Stomach smooth muscle (tissue), 2 donors: ENCODE measurements at regions not wholly inside any gene's neighbourhood (a gene's known extent, or its start where the extent isn't known, plus 50 kb on each side); places are given as distances from the start of the nearest gene placed in this dataset.

ENCODE experiments used
- H3K27ac ChIP-seq: one replicate; pipeline ENCODE4 v1.7.0; 2013; ENCODE audit warnings: mild to moderate bottlenecking, low read length, inconsistent platforms
- H3K27me3 ChIP-seq, 2 donors: one replicate each; pipeline ENCODE4 v1.7.0; 2013; ENCODE audit warnings: low read length in 2 of 2; ENCODE audit not compliant: insufficient read depth in 2 of 2, control insufficient read depth in 1 of 2
- H3K36me3 ChIP-seq, 2 donors: one replicate each; pipeline ENCODE4 v1.7.0; 2013; ENCODE audit warnings: low read length in 2 of 2; ENCODE audit not compliant: control insufficient read depth in 2 of 2, insufficient read depth in 2 of 2
- H3K4me1 ChIP-seq: one replicate; pipeline ENCODE4 v1.7.0; 2013; ENCODE audit warnings: low read length; ENCODE audit not compliant: control insufficient read depth, insufficient read depth
- H3K4me3 ChIP-seq, 2 donors: one replicate each; pipeline ENCODE4 v1.7.0; 2013; ENCODE audit warnings: low read length in 2 of 2
- H3K9ac ChIP-seq, 2 donors: one replicate each; pipeline ENCODE4 v1.7.0; 2013; ENCODE audit warnings: low read length in 2 of 2, mild to moderate bottlenecking in 1 of 2
- H3K9me3 ChIP-seq, 2 donors: one replicate each; pipeline ENCODE4 v1.7.0; 2013; ENCODE audit warnings: low read length in 2 of 2; ENCODE audit not compliant: control insufficient read depth in 2 of 2
- donor health status: healthy.
- donor health status: Pancreatic carcinoma.

GRCh38 chr4:54493862-54494261, 163.9 kb upstream of the KIT start:
- Histone ChIP-seq H3K27ac (no peak overlapping the region), H3K4me1 (no peaks in the 10 kb centered on the region), H3K36me3 (no peaks in the 10 kb centered on the region), H3K9me3 (no peaks in the 10 kb centered on the region), H3K9ac (no peak overlapping the region), H3K27me3 (no peaks in the 10 kb centered on the region), H3K4me3 (no peak overlapping the region)

GRCh38 chr4:54495091-54495490, 162.7 kb upstream of the KIT start:
- Histone ChIP-seq H3K9ac (no peak overlapping the region), H3K4me1 (no peaks in the 10 kb centered on the region), H3K27ac (no peak overlapping the region), H3K9me3 (no peaks in the 10 kb centered on the region), H3K4me3 (no peak overlapping the region), H3K27me3 (no peaks in the 10 kb centered on the region), H3K36me3 (no peaks in the 10 kb centered on the region)

- H3K4me1 ChIP-seq, result no peaks in the 10 kb centered on the region
- H3K4me3 ChIP-seq, result no peak overlapping the region
- no peak overlapping the region for H3K27ac ChIP-seq
- H3K9me3 ChIP-seq, result no peaks in the 10 kb centered on the region
- no peak overlapping the region for H3K9ac ChIP-seq
- no peaks in the 10 kb centered on the region for H3K27me3 ChIP-seq
- H3K36me3 ChIP-seq, result no peaks in the 10 kb centered on the region
These were observed 162.1 kb upstream of the KIT start for GRCh38 chr4:54495641-54496040.

- Histone ChIP-seq H3K9me3 (no peaks in the 10 kb centered on the region), H3K4me1 (no peaks in the 10 kb centered on the region), H3K36me3 (no peaks in the 10 kb centered on the region), H3K27ac (no peak overlapping the region), H3K9ac (no peak overlapping the region), H3K27me3 (no peaks in the 10 kb centered on the region), H3K4me3 (no peak overlapping the region)
These were observed 161.3 kb upstream of the KIT start for GRCh38 chr4:54496412-54496811.

- H3K9me3 ChIP-seq, result no peaks in the 10 kb centered on the region
- H3K9ac ChIP-seq, result no peak overlapping the region
- H3K4me1 ChIP-seq, result no peaks in the 10 kb centered on the region
- no peaks in the 10 kb centered on the region for H3K27me3 ChIP-seq
- H3K27ac ChIP-seq, result no peak overlapping the region
- no peak overlapping the region for H3K4me3 ChIP-seq
- no peaks in the 10 kb centered on the region for H3K36me3 ChIP-seq
These were observed 159.8 kb upstream of the KIT start for GRCh38 chr4:54497947-54498346.

GRCh38 chr4:54498661-54499111, 159.1 kb upstream of the KIT start:
- Histone ChIP-seq H3K9me3 (peaks cover 0 to 3% of the 10 kb centered on the region in 2 donors), H3K36me3 (no peaks in the 10 kb centered on the region), H3K27ac (no peak overlapping the region), H3K4me3 (no peak overlapping the region), H3K4me1 (no peaks in the 10 kb centered on the region), H3K27me3 (no peaks in the 10 kb centered on the region), H3K9ac (no peak overlapping the region)

GRCh38 chr4:54499308-54500074, 158.3 kb upstream of the KIT start:
- peaks cover 0 to 3% of the 10 kb centered on the region in 2 donors for H3K9me3 ChIP-seq
- no peak overlapping the region for H3K9ac ChIP-seq
- H3K27ac ChIP-seq, result no peak overlapping the region
- no peaks in the 10 kb centered on the region for H3K4me1 ChIP-seq
- no peak overlapping the region for H3K4me3 ChIP-seq
- H3K36me3 ChIP-seq, result no peaks in the 10 kb centered on the region
- no peaks in the 10 kb centered on the region for H3K27me3 ChIP-seq

GRCh38 chr4:54505362-54505761, 152.4 kb upstream of the KIT start:
- H3K27me3 ChIP-seq, result no peaks in the 10 kb centered on the region
- H3K4me3 ChIP-seq, result no peak overlapping the region
- peaks cover 0 to 3% of the 10 kb centered on the region in 2 donors for H3K9me3 ChIP-seq
- H3K27ac ChIP-seq, result no peak overlapping the region
- H3K9ac ChIP-seq, result no peak overlapping the region
- H3K36me3 ChIP-seq, result no peaks in the 10 kb centered on the region
- no peaks in the 10 kb centered on the region for H3K4me1 ChIP-seq

- no peaks in the 10 kb centered on the region for H3K4me1 ChIP-seq
These were observed 151.8 kb upstream of the KIT start for GRCh38 chr4:54505996-54506395.

GRCh38 chr4:54509057-54509456, 148.7 kb upstream of the KIT start:
- Histone ChIP-seq H3K4me1 (no peaks in the 10 kb centered on the region), H3K36me3 (no peaks in the 10 kb centered on the region), H3K4me3 (no peak overlapping the region), H3K27me3 (no peaks in the 10 kb centered on the region), H3K9ac (no peak overlapping the region), H3K9me3 (no peaks in the 10 kb centered on the region), H3K27ac (no peak overlapping the region)

More at GRCh38 chr4:54505996-54506395, 151.8 kb upstream of the KIT start:
- no peak overlapping the region for H3K9ac ChIP-seq
- no peaks in the 10 kb centered on the region for H3K36me3 ChIP-seq
- H3K4me3 ChIP-seq, result no peak overlapping the region
- no peaks in the 10 kb centered on the region for H3K27me3 ChIP-seq
- H3K9me3 ChIP-seq, result peaks cover 0 to 3% of the 10 kb centered on the region in 2 donors
- no peak overlapping the region for H3K27ac ChIP-seq

- Histone ChIP-seq H3K9me3 (no peaks in the 10 kb centered on the region), H3K4me1 (no peaks in the 10 kb centered on the region), H3K27ac (no peak overlapping the region), H3K27me3 (no peaks in the 10 kb centered on the region), H3K9ac (no peak overlapping the region), H3K4me3 (no peak overlapping the region), H3K36me3 (no peaks in the 10 kb centered on the region)
These were observed 144.6 kb upstream of the KIT start for GRCh38 chr4:54513204-54513603.
